ENCODE measurements at regions not wholly inside any gene's neighbourhood (a gene's known extent, or its start where the extent isn't known, plus 50 kb on each side); places are given as distances from the start of the nearest gene placed in this dataset.

- no peak overlapping the region for H3K4me3 ChIP-seq (ENCODE audit: low read depth in 1 of 2, low read length in 2 of 2)
- H3K4me1 ChIP-seq (ENCODE audit: control insufficient read depth in 1 of 2, insufficient read depth in 2 of 2, low read length in 2 of 2) = no peaks in the 10 kb centered on the region
- no peaks in the 10 kb centered on the region for H3K27me3 ChIP-seq (ENCODE audit: control insufficient read depth in 1 of 2, insufficient read depth in 2 of 2, low read length in 2 of 2)
- H3K36me3 ChIP-seq (ENCODE audit: control insufficient read depth in 1 of 2, insufficient read depth in 2 of 2, low read length in 2 of 2) = no peaks in the 10 kb centered on the region
- H3K9me3 ChIP-seq (ENCODE audit: control insufficient read depth in 1 of 2, low read length in 2 of 2) = peaks cover 0 to 4% of the 10 kb centered on the region in 2 donors
- no peak overlapping the region for H3K9ac ChIP-seq (ENCODE audit: low read depth in 1 of 2, low read length in 2 of 2)
- no peak overlapping the region for H3K27ac ChIP-seq (ENCODE audit: low read depth, low read length)
Measured at GRCh38 chr3:16081661-16082060, 92.8 kb upstream of the GALNT15 start.

DNA sequence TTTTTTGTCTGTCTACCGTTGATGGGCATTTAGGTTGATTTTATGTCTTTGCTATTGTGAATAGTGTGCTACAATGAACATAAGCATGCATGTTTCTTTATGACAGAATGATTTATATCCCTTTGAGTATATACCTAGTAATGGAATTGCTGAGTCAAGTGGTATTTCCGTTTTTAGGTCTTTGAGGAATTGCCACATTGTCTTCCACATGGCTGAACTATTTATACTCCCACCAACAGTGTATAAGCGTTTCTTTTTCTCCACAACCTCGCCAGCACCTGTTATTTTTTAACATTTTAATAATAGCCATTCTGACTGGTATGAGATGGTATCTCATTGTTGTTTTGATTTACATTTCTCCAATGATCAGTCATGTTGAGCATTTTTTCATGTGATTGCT, 89.6 kb upstream of the GALNT15 start:
- H3K27me3 ChIP-seq (ENCODE audit: control insufficient read depth in 1 of 2, insufficient read depth in 2 of 2, low read length in 2 of 2) = no peaks in the 10 kb centered on the region
- H3K9me3 ChIP-seq (ENCODE audit: control insufficient read depth in 1 of 2, low read length in 2 of 2) = peaks cover 0 to 4% of the 10 kb centered on the region in 2 donors
- no peak overlapping the region for H3K9ac ChIP-seq (ENCODE audit: low read depth in 1 of 2, low read length in 2 of 2)
- H3K36me3 ChIP-seq (ENCODE audit: control insufficient read depth in 1 of 2, insufficient read depth in 2 of 2, low read length in 2 of 2) = no peaks in the 10 kb centered on the region
- H3K27ac ChIP-seq (ENCODE audit: low read depth, low read length) = no peak overlapping the region
- no peak overlapping the region for H3K4me3 ChIP-seq (ENCODE audit: low read depth in 1 of 2, low read length in 2 of 2)
- H3K4me1 ChIP-seq (ENCODE audit: control insufficient read depth in 1 of 2, insufficient read depth in 2 of 2, low read length in 2 of 2) = no peaks in the 10 kb centered on the region

- Histone ChIP-seq H3K27ac (ENCODE audit: low read depth, low read length) (no peak overlapping the region), H3K4me3 (ENCODE audit: low read depth in 1 of 2, low read length in 2 of 2) (no peak overlapping the region), H3K27me3 (ENCODE audit: control insufficient read depth in 1 of 2, insufficient read depth in 2 of 2, low read length in 2 of 2) (no peaks in the 10 kb centered on the region), H3K36me3 (ENCODE audit: control insufficient read depth in 1 of 2, insufficient read depth in 2 of 2, low read length in 2 of 2) (no peaks in the 10 kb centered on the region), H3K9me3 (ENCODE audit: control insufficient read depth in 1 of 2, low read length in 2 of 2) (peaks cover 0 to 4% of the 10 kb centered on the region in 2 donors), H3K4me1 (ENCODE audit: control insufficient read depth in 1 of 2, insufficient read depth in 2 of 2, low read length in 2 of 2) (no peaks in the 10 kb centered on the region), H3K9ac (ENCODE audit: low read depth in 1 of 2, low read length in 2 of 2) (no peak overlapping the region)
Measured at GRCh38 chr3:16085410-16085809, 89.1 kb upstream of the GALNT15 start.

- Histone ChIP-seq H3K9me3 (ENCODE audit: control insufficient read depth in 1 of 2, low read length in 2 of 2) (peaks cover 0 to 4% of the 10 kb centered on the region in 2 donors), H3K4me1 (ENCODE audit: control insufficient read depth in 1 of 2, insufficient read depth in 2 of 2, low read length in 2 of 2) (peaks cover 0 to 2% of the 10 kb centered on the region in 2 donors), H3K4me3 (ENCODE audit: low read depth in 1 of 2, low read length in 2 of 2) (no peak overlapping the region), H3K9ac (ENCODE audit: low read depth in 1 of 2, low read length in 2 of 2) (no peak overlapping the region), H3K27ac (ENCODE audit: low read depth, low read length) (no peak overlapping the region), H3K27me3 (ENCODE audit: control insufficient read depth in 1 of 2, insufficient read depth in 2 of 2, low read length in 2 of 2) (no peaks in the 10 kb centered on the region), H3K36me3 (ENCODE audit: control insufficient read depth in 1 of 2, insufficient read depth in 2 of 2, low read length in 2 of 2) (no peaks in the 10 kb centered on the region)
Measured at GRCh38 chr3:16085884-16086608, 88.4 kb upstream of the GALNT15 start.

DNA sequence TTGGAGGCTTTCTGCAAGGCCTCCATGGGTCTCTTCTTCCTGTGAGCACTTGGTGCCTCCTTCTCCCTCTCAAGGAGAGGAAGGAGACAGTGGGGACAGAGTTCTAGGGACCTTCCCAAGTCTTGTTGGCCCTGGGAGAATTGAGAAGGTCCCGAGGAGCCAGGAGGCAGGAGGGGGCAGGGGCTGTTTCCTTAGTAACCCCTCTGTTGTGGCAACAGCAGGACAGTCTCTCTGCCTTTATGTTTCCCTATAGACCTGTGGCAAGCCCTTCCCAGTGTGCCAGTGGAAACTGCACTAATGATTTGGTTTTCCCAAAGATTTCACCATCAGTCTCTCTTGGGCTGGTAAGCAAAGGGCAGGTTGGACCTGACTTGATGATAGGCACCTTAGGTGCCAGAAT, 87.8 kb upstream of the GALNT15 start:
- H3K27me3 ChIP-seq (ENCODE audit: control insufficient read depth in 1 of 2, insufficient read depth in 2 of 2, low read length in 2 of 2) = no peaks in the 10 kb centered on the region
- peaks cover 0 to 3% of the 10 kb centered on the region in 2 donors for H3K4me1 ChIP-seq (ENCODE audit: control insufficient read depth in 1 of 2, insufficient read depth in 2 of 2, low read length in 2 of 2)
- H3K9me3 ChIP-seq (ENCODE audit: control insufficient read depth in 1 of 2, low read length in 2 of 2) = no peaks in the 10 kb centered on the region
- no peak overlapping the region for H3K4me3 ChIP-seq (ENCODE audit: low read depth in 1 of 2, low read length in 2 of 2)
- no peak overlapping the region for H3K9ac ChIP-seq (ENCODE audit: low read depth in 1 of 2, low read length in 2 of 2)
- no peaks in the 10 kb centered on the region for H3K36me3 ChIP-seq (ENCODE audit: control insufficient read depth in 1 of 2, insufficient read depth in 2 of 2, low read length in 2 of 2)
- H3K27ac ChIP-seq (ENCODE audit: low read depth, low read length) = no peak overlapping the region

GRCh38 chr3:16088496-16088895, 86.0 kb upstream of the GALNT15 start:
- no peaks in the 10 kb centered on the region for H3K36me3 ChIP-seq (ENCODE audit: control insufficient read depth in 1 of 2, insufficient read depth in 2 of 2, low read length in 2 of 2)
- H3K9ac ChIP-seq (ENCODE audit: low read depth in 1 of 2, low read length in 2 of 2) = no peak overlapping the region
- H3K4me1 ChIP-seq (ENCODE audit: control insufficient read depth in 1 of 2, insufficient read depth in 2 of 2, low read length in 2 of 2) = peaks cover 0 to 3% of the 10 kb centered on the region in 2 donors
- no peak overlapping the region for H3K27ac ChIP-seq (ENCODE audit: low read depth, low read length)
- no peak overlapping the region for H3K4me3 ChIP-seq (ENCODE audit: low read depth in 1 of 2, low read length in 2 of 2)
- H3K27me3 ChIP-seq (ENCODE audit: control insufficient read depth in 1 of 2, insufficient read depth in 2 of 2, low read length in 2 of 2) = no peaks in the 10 kb centered on the region
- H3K9me3 ChIP-seq (ENCODE audit: control insufficient read depth in 1 of 2, low read length in 2 of 2) = no peaks in the 10 kb centered on the region

DNA sequence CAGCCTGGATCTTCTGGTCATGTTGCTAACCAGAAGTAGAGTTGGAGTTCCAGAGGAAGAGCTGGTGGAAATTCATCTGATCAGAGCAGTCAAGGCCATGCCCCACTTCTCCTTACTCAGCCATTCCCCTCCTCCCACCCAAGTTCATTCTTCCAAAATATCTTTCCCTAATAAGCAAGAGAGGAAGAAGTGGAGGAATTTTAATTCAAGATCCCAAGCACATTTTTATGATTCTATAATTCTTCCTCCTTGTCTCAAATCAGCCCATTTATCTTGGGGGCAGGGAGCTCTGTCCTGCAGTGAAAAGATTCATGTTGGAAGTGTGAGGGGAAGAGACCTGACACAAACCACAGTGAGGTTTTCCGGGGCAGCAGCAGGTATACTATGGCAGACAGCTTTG, 85.0 kb upstream of the GALNT15 start:
- H3K9me3 ChIP-seq (ENCODE audit: control insufficient read depth in 1 of 2, low read length in 2 of 2) = no peaks in the 10 kb centered on the region

GRCh38 chr3:16090024-16090423, 84.5 kb upstream of the GALNT15 start:
- Histone ChIP-seq H3K27me3 (ENCODE audit: control insufficient read depth in 1 of 2, insufficient read depth in 2 of 2, low read length in 2 of 2) (no peaks in the 10 kb centered on the region), H3K4me3 (ENCODE audit: low read depth in 1 of 2, low read length in 2 of 2) (no peak overlapping the region), H3K4me1 (ENCODE audit: control insufficient read depth in 1 of 2, insufficient read depth in 2 of 2, low read length in 2 of 2) (peaks cover 0 to 3% of the 10 kb centered on the region in 2 donors), H3K9me3 (ENCODE audit: control insufficient read depth in 1 of 2, low read length in 2 of 2) (no peaks in the 10 kb centered on the region), H3K27ac (ENCODE audit: low read depth, low read length) (no peak overlapping the region), H3K36me3 (ENCODE audit: control insufficient read depth in 1 of 2, insufficient read depth in 2 of 2, low read length in 2 of 2) (no peaks in the 10 kb centered on the region), H3K9ac (ENCODE audit: low read depth in 1 of 2, low read length in 2 of 2) (no peak overlapping the region)

More for the DNA sequence above, 85.0 kb upstream of the GALNT15 start:
- H3K4me3 ChIP-seq (ENCODE audit: low read depth in 1 of 2, low read length in 2 of 2) = no peak overlapping the region
- no peak overlapping the region for H3K27ac ChIP-seq (ENCODE audit: low read depth, low read length)
- peaks cover 0 to 3% of the 10 kb centered on the region in 2 donors for H3K4me1 ChIP-seq (ENCODE audit: control insufficient read depth in 1 of 2, insufficient read depth in 2 of 2, low read length in 2 of 2)
- no peaks in the 10 kb centered on the region for H3K36me3 ChIP-seq (ENCODE audit: control insufficient read depth in 1 of 2, insufficient read depth in 2 of 2, low read length in 2 of 2)
- no peaks in the 10 kb centered on the region for H3K27me3 ChIP-seq (ENCODE audit: control insufficient read depth in 1 of 2, insufficient read depth in 2 of 2, low read length in 2 of 2)
- no peak overlapping the region for H3K9ac ChIP-seq (ENCODE audit: low read depth in 1 of 2, low read length in 2 of 2)

DNA sequence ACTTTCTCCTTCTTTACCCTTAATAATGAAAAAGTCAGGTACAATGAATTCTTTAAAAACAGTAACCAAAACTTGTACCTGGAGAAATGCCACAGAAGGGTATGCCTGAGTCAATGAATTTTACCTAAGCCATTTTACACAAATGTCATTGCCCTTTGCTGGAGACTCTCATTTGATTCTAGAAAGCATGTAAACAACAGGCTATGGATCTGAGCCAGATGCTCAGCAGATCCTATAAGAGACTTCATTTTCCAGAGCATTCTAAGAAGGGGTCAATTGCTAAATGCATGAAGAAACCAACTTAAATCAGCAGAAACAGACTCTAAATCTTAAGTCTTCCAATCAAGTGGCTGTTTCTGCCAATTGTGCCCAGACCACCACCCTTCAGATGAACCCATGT, 83.8 kb upstream of the GALNT15 start:
- peaks cover 0 to 3% of the 10 kb centered on the region in 2 donors for H3K4me1 ChIP-seq (ENCODE audit: control insufficient read depth in 1 of 2, insufficient read depth in 2 of 2, low read length in 2 of 2)
- H3K36me3 ChIP-seq (ENCODE audit: control insufficient read depth in 1 of 2, insufficient read depth in 2 of 2, low read length in 2 of 2) = no peaks in the 10 kb centered on the region
- no peak overlapping the region for H3K4me3 ChIP-seq (ENCODE audit: low read depth in 1 of 2, low read length in 2 of 2)
- H3K27me3 ChIP-seq (ENCODE audit: control insufficient read depth in 1 of 2, insufficient read depth in 2 of 2, low read length in 2 of 2) = no peaks in the 10 kb centered on the region
- H3K9me3 ChIP-seq (ENCODE audit: control insufficient read depth in 1 of 2, low read length in 2 of 2) = no peaks in the 10 kb centered on the region
- no peak overlapping the region for H3K9ac ChIP-seq (ENCODE audit: low read depth in 1 of 2, low read length in 2 of 2)
- no peak overlapping the region for H3K27ac ChIP-seq (ENCODE audit: low read depth, low read length)

DNA sequence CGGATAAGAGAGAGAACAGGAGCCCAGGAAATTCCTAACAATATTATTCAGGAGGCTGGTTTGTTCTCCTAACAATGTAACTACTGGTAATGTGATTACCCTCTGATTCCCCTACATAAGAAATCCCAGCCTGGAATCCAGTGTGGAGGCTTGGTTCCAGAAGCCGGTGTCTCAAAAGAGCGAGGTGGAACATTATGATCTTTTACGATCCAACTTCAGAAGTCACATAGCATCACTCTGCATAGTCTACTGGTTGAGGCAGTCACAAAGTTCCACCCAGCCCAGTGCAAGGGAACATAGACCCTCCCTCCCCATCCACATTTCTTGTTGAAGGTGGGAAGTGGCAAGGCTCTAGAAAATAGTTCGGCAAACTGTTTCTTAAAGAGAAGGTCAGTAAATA, 81.6 kb upstream of the GALNT15 start:
- H3K9me3 ChIP-seq (ENCODE audit: control insufficient read depth in 1 of 2, low read length in 2 of 2) = no peaks in the 10 kb centered on the region
- no peak overlapping the region for H3K4me3 ChIP-seq (ENCODE audit: low read depth in 1 of 2, low read length in 2 of 2)
- H3K27ac ChIP-seq (ENCODE audit: low read depth, low read length) = no peak overlapping the region
- no peaks in the 10 kb centered on the region for H3K27me3 ChIP-seq (ENCODE audit: control insufficient read depth in 1 of 2, insufficient read depth in 2 of 2, low read length in 2 of 2)
- H3K36me3 ChIP-seq (ENCODE audit: control insufficient read depth in 1 of 2, insufficient read depth in 2 of 2, low read length in 2 of 2) = no peaks in the 10 kb centered on the region
- no peak overlapping the region for H3K9ac ChIP-seq (ENCODE audit: low read depth in 1 of 2, low read length in 2 of 2)
- peaks cover 0 to 3% of the 10 kb centered on the region in 2 donors for H3K4me1 ChIP-seq (ENCODE audit: control insufficient read depth in 1 of 2, insufficient read depth in 2 of 2, low read length in 2 of 2)
